ENCODE measurements at regions not wholly inside any gene's neighbourhood (a gene's known extent, or its start where the extent isn't known, plus 50 kb on each side); places are given as distances from the start of the nearest gene placed in this dataset.

- no peak for DNase-seq
- intact Hi-C loops (cut with DNase I), result no loop called here
- no peak for ATAC-seq
These were observed 199.4 kb downstream of the PHETA1 start for GRCh38 chr12:111169456-111169855.

- intact Hi-C loops (cut with DNase I), result no loop called here
- DNase-seq (no peak), ATAC-seq (no peak)
These were observed 199.9 kb downstream of the PHETA1 start for GRCh38 chr12:111169032-111169431.

- intact Hi-C loops (cut with DNase I), result no loop called here
- DNase-seq (no peak), ATAC-seq (no peak)
These were observed 200.6 kb downstream of the PHETA1 start for GRCh38 chr12:111168009-111168900.

GRCh38 chr12:111166779-111167540 lies 201.9 kb downstream of the PHETA1 start:
- intact Hi-C loops (cut with DNase I), result no loop called here
- ATAC-seq (peak; percentile 20 to 76), DNase-seq (peak; percentile 45)

- no peak for DNase-seq
- no peak for ATAC-seq
- intact Hi-C loops (cut with DNase I), result no loop called here
These were observed 203.9 kb downstream of the PHETA1 start for GRCh38 chr12:111164833-111165525.

- DNase-seq (no peak), ATAC-seq (no peak)
- intact Hi-C loops (cut with DNase I), result no loop called here
These were observed 205.5 kb downstream of the PHETA1 start for GRCh38 chr12:111163422-111163821.

- DNase-seq (no peak), ATAC-seq (no peak)
- intact Hi-C loops (cut with DNase I), result no loop called here
These were observed 207.0 kb downstream of the PHETA1 start for GRCh38 chr12:111161898-111162297.

GRCh38 chr12:111160350-111161241 lies 208.3 kb downstream of the PHETA1 start:
- DNase-seq, result no peak
- intact Hi-C loops (cut with DNase I), result no loop called here
- ATAC-seq, result no peak

- intact Hi-C loops (cut with DNase I), result no loop called here
- ATAC-seq (no peak), DNase-seq (no peak)
These were observed 209.9 kb downstream of the PHETA1 start for GRCh38 chr12:111158992-111159391.

GRCh38 chr12:111157486-111157885 lies 211.4 kb downstream of the PHETA1 start:
- no peak for DNase-seq
- no peak for ATAC-seq
- intact Hi-C loops (cut with DNase I), result no loop called here

GRCh38 chr12:111156304-111156703 lies 212.6 kb downstream of the PHETA1 start:
- ATAC-seq (no peak), DNase-seq (no peak)
- intact Hi-C loops (cut with DNase I), result no loop called here

- DNase-seq, result no peak
- ATAC-seq, result no peak
These were observed 213.4 kb downstream of the PHETA1 start for GRCh38 chr12:111155521-111155920.

GRCh38 chr12:111155020-111155419 lies 213.9 kb downstream of the PHETA1 start:
- ATAC-seq, result no peak
- no peak for DNase-seq
- intact Hi-C loops (cut with DNase I), result no loop called here

More at GRCh38 chr12:111155521-111155920, 213.4 kb downstream of the PHETA1 start:
- intact Hi-C loops (cut with DNase I), result no loop called here

GRCh38 chr12:111154147-111154834 lies 214.6 kb downstream of the PHETA1 start:
- ATAC-seq (no peak), DNase-seq (no peak)
- intact Hi-C loops (cut with DNase I), result no loop called here

- ATAC-seq (no peak), DNase-seq (no peak)
- intact Hi-C loops (cut with DNase I), result no loop called here
These were observed 216.3 kb downstream of the PHETA1 start for GRCh38 chr12:111152561-111152960.

GRCh38 chr12:111150921-111151840 lies 217.7 kb downstream of the PHETA1 start:
- DNase-seq (no peak), ATAC-seq (no peak)
- intact Hi-C loops (cut with DNase I), result no loop called here

GRCh38 chr12:111150360-111150759 lies 218.5 kb downstream of the PHETA1 start:
- intact Hi-C loops (cut with DNase I), result no loop called here
- no peak for ATAC-seq
- DNase-seq, result no peak

Measured in left cardiac atrium (tissue), 4 donors.